GM12878 (cell line): ENCODE measurements at regions not wholly inside any gene's neighbourhood (a gene's known extent, or its start where the extent isn't known, plus 50 kb on each side); places are given as distances from the start of the nearest gene placed in this dataset.

Experiments used
- ATF3 ChIP-seq: IDR thresholded peaks from 2 replicates; pipeline ENCODE4 v1.6.1; 2011; ENCODE audit warnings: low read depth, mild to moderate bottlenecking, low read length, moderate library complexity, borderline replicate concordance; ENCODE audit errors: extremely low read depth
- CREB1 ChIP-seq: IDR thresholded peaks from 2 replicates; pipeline ENCODE4 v1.6.1; 2012; ENCODE audit warnings: low read depth, mild to moderate bottlenecking, inconsistent platforms
- CTCF ChIP-seq, 3 experiments: IDR thresholded peaks in 2 of 3; conservative IDR thresholded peaks in 1 of 3; 2 replicates each; pipeline ENCODE4 v1.5.1; 2011; ENCODE audit warnings: low read depth in 3 of 3, low read length in 3 of 3, mild to moderate bottlenecking in 3 of 3, control low read depth in 2 of 3, moderate library complexity in 2 of 3, inconsistent platforms in 1 of 3, mixed read lengths in 1 of 3; ENCODE audit not compliant: control insufficient read depth in 2 of 3, insufficient read depth in 1 of 3; ENCODE audit errors: extremely low read depth in 1 of 3
- DPF2 ChIP-seq: fragments of 450-650 bp; IDR thresholded peaks from 2 replicates; pipeline ENCODE4 v1.6.1; 2017; ENCODE audit warnings: mild to moderate bottlenecking
- EZH2 ChIP-seq: IDR thresholded peaks from 2 replicates; pipeline ENCODE4 v1.6.1; 2012; ENCODE audit warnings: low read depth, mild to moderate bottlenecking, control low read depth, inconsistent platforms, low read length, borderline replicate concordance; ENCODE audit not compliant: control insufficient read depth
- NFYB ChIP-seq: IDR thresholded peaks from 2 replicates; pipeline ENCODE4 v1.6.1; 2011; ENCODE audit warnings: low read depth, mild to moderate bottlenecking, low read length, improper control_type of control experiment, moderate library complexity; ENCODE audit not compliant: insufficient read depth
- NRF1 ChIP-seq: conservative IDR thresholded peaks from 2 replicates; pipeline ENCODE4 v1.6.1; 2011; ENCODE audit warnings: mild to moderate bottlenecking, low read depth, low read length, improper control_type of control experiment
- RB1 ChIP-seq: fragments of 450-650 bp; formaldehyde crosslinking; IDR thresholded peaks from 2 replicates; pipeline ENCODE4 v1.6.1; 2017; ENCODE audit warnings: mild to moderate bottlenecking, borderline replicate concordance

- TF ChIP-seq NFYB (no peak), ATF3 (no peak), RB1 (no peak), DPF2 (no peak), CREB1 (no peak), NRF1 (no peak), EZH2 (no peak), CTCF (IDR thresholded peaks at IDR 0.05 in 2 of 3, conservative IDR thresholded peaks at IDR 0.05 in 1 of 3; ENCODE audit: control insufficient read depth in 2 of 3, extremely low read depth in 1 of 3, insufficient read depth in 1 of 3, low read depth in 3 of 3, low read length in 3 of 3) (no peak)
These were observed 528.6 kb downstream of the LTN1 start for GRCh38 chr21:28464095-28464494.
